Nephron progenitor cell (in vitro differentiated cells): ENCODE measurements at regions not wholly inside any gene's neighbourhood (a gene's known extent, or its start where the extent isn't known, plus 50 kb on each side); places are given as distances from the start of the nearest gene placed in this dataset.
"Not testable (repeated sequence)": the region's sequence is repeated elsewhere in the genome, so short reads cannot be mapped to it uniquely, and the experiment has no call there.

Experiments
- DNase-seq: peaks from one replicate; pipeline ENCODE4 v3.0.0; 2021
- H3K27ac Mint-ChIP-seq: 2 replicates; pipeline ENCODE4 v1.8.0; 2021; ENCODE audit warnings: mild to moderate bottlenecking, moderate library complexity, mixed read lengths
- H3K27me3 Mint-ChIP-seq: 2 replicates; pipeline ENCODE4 v1.8.0; 2021; ENCODE audit warnings: mild to moderate bottlenecking, low read depth, mixed read lengths; ENCODE audit not compliant: poor library complexity
- H3K36me3 Mint-ChIP-seq: 2 replicates; pipeline ENCODE4 v1.8.0; 2021; ENCODE audit warnings: low read depth, mixed read lengths
- H3K4me1 Mint-ChIP-seq: 2 replicates; pipeline ENCODE4 v1.8.0; 2021; ENCODE audit warnings: mixed read lengths
- H3K4me3 Mint-ChIP-seq: 2 replicates; pipeline ENCODE4 v1.8.0; 2021; ENCODE audit warnings: mild to moderate bottlenecking, moderate library complexity, mixed read lengths
- H3K9me3 Mint-ChIP-seq: 2 replicates; pipeline ENCODE4 v1.8.0; 2021; ENCODE audit warnings: mild to moderate bottlenecking, moderate library complexity, mixed read lengths
- CTCF ChIP-seq: fragments of 200-600 bp; sonication (generic); IDR thresholded peaks from 2 replicates; pipeline ENCODE4 v1.5.0; 2021; ENCODE audit warnings: antibody characterized with exemption

- no peak overlapping the region for H3K27ac Mint-ChIP-seq
- H3K36me3 Mint-ChIP-seq, result no peaks in the 10 kb centered on the region
These were observed 71.2 kb upstream of the SEC11C start for GRCh38 chr18:59068276-59069071.

GRCh38 chr18:59070181-59070912, 69.3 kb upstream of the SEC11C start:
- Mint-ChIP-seq H3K4me1 (no peaks in the 10 kb centered on the region), H3K36me3 (no peaks in the 10 kb centered on the region), H3K27ac (no peak overlapping the region), H3K27me3 (peaks cover 15% of the 10 kb centered on the region), H3K4me3 (no peak overlapping the region), H3K9me3 (no peaks in the 10 kb centered on the region)
- TF ChIP-seq CTCF, result peak; percentile 81
- DNase-seq, result peak; percentile 91

More at GRCh38 chr18:59068276-59069071, 71.2 kb upstream of the SEC11C start:
- no peak overlapping the region for H3K4me3 Mint-ChIP-seq
- no peak for TF ChIP-seq CTCF
- H3K4me1 Mint-ChIP-seq, result peaks cover 6% of the 10 kb centered on the region
- DNase-seq, result no peak
- peaks cover 8% of the 10 kb centered on the region for H3K27me3 Mint-ChIP-seq
- no peaks in the 10 kb centered on the region for H3K9me3 Mint-ChIP-seq

GRCh38 chr18:59072727-59073421, 66.8 kb upstream of the SEC11C start:
- Mint-ChIP-seq H3K4me3 (no peak overlapping the region), H3K27ac (no peak overlapping the region), H3K4me1 (no peaks in the 10 kb centered on the region), H3K27me3 (peaks cover 30% of the 10 kb centered on the region), H3K9me3 (no peaks in the 10 kb centered on the region), H3K36me3 (no peaks in the 10 kb centered on the region)
- TF ChIP-seq CTCF, result no peak
- DNase-seq, result no peak

GRCh38 chr18:59075923-59076322, 63.8 kb upstream of the SEC11C start:
- Mint-ChIP-seq H3K36me3 (no peaks in the 10 kb centered on the region), H3K27ac (no peak overlapping the region), H3K9me3 (no peaks in the 10 kb centered on the region), H3K4me3 (no peak overlapping the region), H3K4me1 (peaks cover 12% of the 10 kb centered on the region), H3K27me3 (peaks cover 43% of the 10 kb centered on the region)
- no peak for TF ChIP-seq CTCF
- DNase-seq, result no peak

GRCh38 chr18:59079264-59079663, 60.4 kb upstream of the SEC11C start:
- no peak for DNase-seq
- H3K36me3 Mint-ChIP-seq, result no peaks in the 10 kb centered on the region
- H3K27ac Mint-ChIP-seq, result no peak overlapping the region
- peaks cover 16% of the 10 kb centered on the region for H3K4me1 Mint-ChIP-seq
- H3K4me3 Mint-ChIP-seq, result no peak overlapping the region
- no peaks in the 10 kb centered on the region for H3K9me3 Mint-ChIP-seq
- TF ChIP-seq CTCF, result no peak
- peaks cover 64% of the 10 kb centered on the region for H3K27me3 Mint-ChIP-seq

- not testable (repeated sequence) for H3K4me3 Mint-ChIP-seq, H3K36me3 Mint-ChIP-seq, DNase-seq, H3K9me3 Mint-ChIP-seq, H3K27ac Mint-ChIP-seq
- Mint-ChIP-seq H3K27me3 (peaks cover 65% of the 10 kb centered on the region), H3K4me1 (peaks cover 16% of the 10 kb centered on the region)
These were observed 59.8 kb upstream of the SEC11C start for GRCh38 chr18:59079687-59080501.
